Dermis blood vessel endothelial cell (primary cell): ENCODE measurements at regions not wholly inside any gene's neighbourhood (a gene's known extent, or its start where the extent isn't known, plus 50 kb on each side); places are given as distances from the start of the nearest gene placed in this dataset.
A peak's percentile ranks its signal among the peaks of the same experiment; 100 is the strongest.

Experiments
- DNase-seq: peaks from one replicate; pipeline ENCODE4 v3.0.0; 2010

GRCh38 chr7:21365866-21366624, 61.8 kb upstream of the SP4 start:
- DNase-seq, result peak; percentile 18

- DNase-seq, result no peak
Observed at GRCh38 chr7:21367081-21367480, 60.8 kb upstream of the SP4 start.

- DNase-seq, result no peak
Observed at GRCh38 chr7:21367537-21367936, 60.3 kb upstream of the SP4 start.

- DNase-seq, result no peak
Observed at GRCh38 chr7:21368317-21368716, 59.6 kb upstream of the SP4 start.

- no peak for DNase-seq
Observed at GRCh38 chr7:21370283-21370982, 57.5 kb upstream of the SP4 start.

- DNase-seq, result no peak
Observed at GRCh38 chr7:21371360-21371759, 56.5 kb upstream of the SP4 start.

- no peak for DNase-seq
Observed at GRCh38 chr7:21373031-21373430, 54.9 kb upstream of the SP4 start.

GRCh38 chr7:21374134-21374533, 53.7 kb upstream of the SP4 start:
- DNase-seq, result no peak

- no peak for DNase-seq
Observed at GRCh38 chr7:21377545-21377944, 50.3 kb upstream of the SP4 start.
